ENCODE measurements at regions not wholly inside any gene's neighbourhood (a gene's known extent, or its start where the extent isn't known, plus 50 kb on each side); places are given as distances from the start of the nearest gene placed in this dataset.

DNA sequence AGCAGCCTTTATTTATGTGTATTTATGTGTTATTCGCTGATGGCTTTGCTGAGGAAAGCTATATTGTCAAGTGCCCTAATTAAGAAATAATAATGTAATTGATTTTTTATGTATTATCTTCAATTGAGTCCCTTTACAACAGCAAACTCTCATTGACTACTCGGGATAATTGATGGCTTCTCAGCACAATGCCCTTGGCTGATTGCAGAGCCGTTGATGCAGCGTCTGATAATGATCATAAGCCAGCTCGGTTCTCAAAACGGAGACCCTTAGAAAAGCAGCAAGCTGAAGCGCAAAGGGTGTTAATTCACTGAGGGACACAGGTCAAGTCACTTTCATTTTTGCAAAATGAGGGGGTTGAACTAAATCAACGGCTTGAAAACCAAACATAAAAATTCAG, 357.1 kb upstream of the KCNH8 start:
- no peaks in the 10 kb centered on the region for H3K27me3 ChIP-seq (ENCODE audit: control insufficient read depth in 4 of 4, insufficient read depth in 4 of 4, low read length in 3 of 4)
- DNase-seq (ENCODE audit: low spot score), result no peak
- 74% methylated on average over 8 of the region's 8 CpGs for WGBS
- H3K27ac ChIP-seq (ENCODE audit: low read depth in 1 of 2, low read length in 2 of 2), result no peak overlapping the region
- no peaks in the 10 kb centered on the region for H3K9me3 ChIP-seq (ENCODE audit: control insufficient read depth in 4 of 4, low read length in 3 of 4)
- TF ChIP-seq, protein P1, sequence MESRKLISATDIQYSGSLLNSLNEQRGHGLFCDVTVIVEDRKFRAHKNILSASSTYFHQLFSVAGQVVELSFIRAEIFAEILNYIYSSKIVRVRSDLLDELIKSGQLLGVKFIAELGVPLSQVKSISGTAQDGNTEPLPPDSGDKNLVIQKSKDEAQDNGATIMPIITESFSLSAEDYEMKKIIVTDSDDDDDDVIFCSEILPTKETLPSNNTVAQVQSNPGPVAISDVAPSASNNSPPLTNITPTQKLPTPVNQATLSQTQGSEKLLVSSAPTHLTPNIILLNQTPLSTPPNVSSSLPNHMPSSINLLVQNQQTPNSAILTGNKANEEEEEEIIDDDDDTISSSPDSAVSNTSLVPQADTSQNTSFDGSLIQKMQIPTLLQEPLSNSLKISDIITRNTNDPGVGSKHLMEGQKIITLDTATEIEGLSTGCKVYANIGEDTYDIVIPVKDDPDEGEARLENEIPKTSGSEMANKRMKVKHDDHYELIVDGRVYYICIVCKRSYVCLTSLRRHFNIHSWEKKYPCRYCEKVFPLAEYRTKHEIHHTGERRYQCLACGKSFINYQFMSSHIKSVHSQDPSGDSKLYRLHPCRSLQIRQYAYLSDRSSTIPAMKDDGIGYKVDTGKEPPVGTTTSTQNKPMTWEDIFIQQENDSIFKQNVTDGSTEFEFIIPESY (IDR thresholded peaks at IDR 0.05), result no peak
- TF ChIP-seq, protein P2, sequence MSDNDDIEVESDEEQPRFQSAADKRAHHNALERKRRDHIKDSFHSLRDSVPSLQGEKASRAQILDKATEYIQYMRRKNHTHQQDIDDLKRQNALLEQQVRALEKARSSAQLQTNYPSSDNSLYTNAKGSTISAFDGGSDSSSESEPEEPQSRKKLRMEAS (IDR thresholded peaks at IDR 0.05), result no peak
- TF ChIP-seq TAF1 (conservative IDR thresholded peaks at IDR 0.05) (no peak), YY1 (IDR thresholded peaks at IDR 0.05) (no peak), HNF4G (IDR thresholded peaks at IDR 0.05) (no peak)
- H3K9ac ChIP-seq (ENCODE audit: low read depth in 1 of 2, low read length in 2 of 2), result no peak overlapping the region
- no peak overlapping the region for H3K4me3 ChIP-seq (ENCODE audit: low read depth in 1 of 3, low read length in 3 of 3)
- no peaks in the 10 kb centered on the region for H3K36me3 ChIP-seq (ENCODE audit: control insufficient read depth in 4 of 4, insufficient read depth in 3 of 4, low read depth in 1 of 4, low read length in 3 of 4)
- no peaks in the 10 kb centered on the region for H3K4me1 ChIP-seq (ENCODE audit: control insufficient read depth in 4 of 4, insufficient read depth in 4 of 4, low read length in 3 of 4)

DNA sequence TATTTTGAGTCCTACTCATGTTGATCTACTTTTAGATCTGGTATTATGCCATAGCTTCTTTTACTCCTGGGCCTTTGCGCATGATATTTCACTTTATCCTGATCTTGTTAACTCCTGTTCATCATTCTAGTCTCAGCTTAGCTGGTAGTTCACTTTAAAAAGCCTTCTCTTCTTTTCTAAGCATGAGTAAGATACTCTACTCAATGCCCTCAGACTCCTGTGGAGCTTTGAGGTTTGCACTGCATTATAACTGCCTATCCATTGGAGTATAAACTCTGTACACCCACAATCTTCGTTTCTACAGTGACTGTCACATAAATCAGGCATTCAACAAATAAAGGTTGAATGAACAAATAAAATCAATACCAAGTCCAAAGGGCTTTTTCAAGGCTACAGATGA, 357.9 kb upstream of the KCNH8 start:
- 59% methylated on average over 2 of the region's 2 CpGs for WGBS

DNA sequence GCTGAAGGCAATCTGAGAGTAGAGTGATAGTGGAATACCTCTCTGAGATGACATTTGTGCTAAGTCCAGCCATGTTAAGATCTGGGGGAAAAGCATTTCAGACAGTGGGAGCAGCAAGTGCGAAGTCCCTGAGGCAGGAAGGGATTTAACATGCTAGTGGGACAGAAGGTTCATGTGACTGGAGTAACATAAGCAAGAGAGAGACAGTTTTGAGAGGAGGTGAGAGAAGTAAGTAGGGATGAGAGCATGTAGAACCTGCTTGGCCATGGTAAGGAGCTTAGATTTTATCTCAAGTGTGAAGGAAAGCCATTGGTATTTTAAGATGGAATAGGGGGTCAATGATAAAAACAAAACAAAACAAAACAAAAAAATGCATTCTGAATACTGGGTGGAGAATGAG, 358.6 kb upstream of the KCNH8 start:
- Histone ChIP-seq H3K36me3 (ENCODE audit: control insufficient read depth in 4 of 4, insufficient read depth in 3 of 4, low read depth in 1 of 4, low read length in 3 of 4) (no peaks in the 10 kb centered on the region), H3K4me3 (ENCODE audit: low read depth in 1 of 3, low read length in 3 of 3) (no peak overlapping the region), H3K27ac (ENCODE audit: low read depth in 1 of 2, low read length in 2 of 2) (no peak overlapping the region), H3K27me3 (ENCODE audit: control insufficient read depth in 4 of 4, insufficient read depth in 4 of 4, low read length in 3 of 4) (no peaks in the 10 kb centered on the region), H3K9me3 (ENCODE audit: control insufficient read depth in 4 of 4, low read length in 3 of 4) (no peaks in the 10 kb centered on the region), H3K9ac (ENCODE audit: low read depth in 1 of 2, low read length in 2 of 2) (no peak overlapping the region), H3K4me1 (ENCODE audit: control insufficient read depth in 4 of 4, insufficient read depth in 4 of 4, low read length in 3 of 4) (no peaks in the 10 kb centered on the region)
- DNase-seq (ENCODE audit: low spot score), result no peak
- TF ChIP-seq FOXA2 (IDR thresholded peaks at IDR 0.05) (no peak), EGR1 (IDR thresholded peaks at IDR 0.05; ENCODE audit: low read depth in 2 of 2) (no peak), NR2F2 (IDR thresholded peaks at IDR 0.05) (no peak), TAF1 (conservative IDR thresholded peaks at IDR 0.05) (no peak), FOXA1 (IDR thresholded peaks at IDR 0.05) (no peak), SP1 (IDR thresholded peaks at IDR 0.05) (no peak), HNF4G (IDR thresholded peaks at IDR 0.05) (no peak)
- TF ChIP-seq, protein P1 (IDR thresholded peaks at IDR 0.05), result no peak
- TF ChIP-seq, protein P3, sequence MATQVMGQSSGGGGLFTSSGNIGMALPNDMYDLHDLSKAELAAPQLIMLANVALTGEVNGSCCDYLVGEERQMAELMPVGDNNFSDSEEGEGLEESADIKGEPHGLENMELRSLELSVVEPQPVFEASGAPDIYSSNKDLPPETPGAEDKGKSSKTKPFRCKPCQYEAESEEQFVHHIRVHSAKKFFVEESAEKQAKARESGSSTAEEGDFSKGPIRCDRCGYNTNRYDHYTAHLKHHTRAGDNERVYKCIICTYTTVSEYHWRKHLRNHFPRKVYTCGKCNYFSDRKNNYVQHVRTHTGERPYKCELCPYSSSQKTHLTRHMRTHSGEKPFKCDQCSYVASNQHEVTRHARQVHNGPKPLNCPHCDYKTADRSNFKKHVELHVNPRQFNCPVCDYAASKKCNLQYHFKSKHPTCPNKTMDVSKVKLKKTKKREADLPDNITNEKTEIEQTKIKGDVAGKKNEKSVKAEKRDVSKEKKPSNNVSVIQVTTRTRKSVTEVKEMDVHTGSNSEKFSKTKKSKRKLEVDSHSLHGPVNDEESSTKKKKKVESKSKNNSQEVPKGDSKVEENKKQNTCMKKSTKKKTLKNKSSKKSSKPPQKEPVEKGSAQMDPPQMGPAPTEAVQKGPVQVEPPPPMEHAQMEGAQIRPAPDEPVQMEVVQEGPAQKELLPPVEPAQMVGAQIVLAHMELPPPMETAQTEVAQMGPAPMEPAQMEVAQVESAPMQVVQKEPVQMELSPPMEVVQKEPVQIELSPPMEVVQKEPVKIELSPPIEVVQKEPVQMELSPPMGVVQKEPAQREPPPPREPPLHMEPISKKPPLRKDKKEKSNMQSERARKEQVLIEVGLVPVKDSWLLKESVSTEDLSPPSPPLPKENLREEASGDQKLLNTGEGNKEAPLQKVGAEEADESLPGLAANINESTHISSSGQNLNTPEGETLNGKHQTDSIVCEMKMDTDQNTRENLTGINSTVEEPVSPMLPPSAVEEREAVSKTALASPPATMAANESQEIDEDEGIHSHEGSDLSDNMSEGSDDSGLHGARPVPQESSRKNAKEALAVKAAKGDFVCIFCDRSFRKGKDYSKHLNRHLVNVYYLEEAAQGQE (IDR thresholded peaks at IDR 0.05), result no peak
- WGBS, result 95% methylated on average over 1 of the region's 1 CpG

More for the DNA sequence above, 357.9 kb upstream of the KCNH8 start:
- H3K4me1 ChIP-seq (ENCODE audit: control insufficient read depth in 4 of 4, insufficient read depth in 4 of 4, low read length in 3 of 4), result no peaks in the 10 kb centered on the region
- H3K27ac ChIP-seq (ENCODE audit: low read depth in 1 of 2, low read length in 2 of 2), result no peak overlapping the region
- H3K4me3 ChIP-seq (ENCODE audit: low read depth in 1 of 3, low read length in 3 of 3), result no peak overlapping the region
- no peaks in the 10 kb centered on the region for H3K9me3 ChIP-seq (ENCODE audit: control insufficient read depth in 4 of 4, low read length in 3 of 4)
- no peaks in the 10 kb centered on the region for H3K36me3 ChIP-seq (ENCODE audit: control insufficient read depth in 4 of 4, insufficient read depth in 3 of 4, low read depth in 1 of 4, low read length in 3 of 4)
- no peaks in the 10 kb centered on the region for H3K27me3 ChIP-seq (ENCODE audit: control insufficient read depth in 4 of 4, insufficient read depth in 4 of 4, low read length in 3 of 4)
- DNase-seq (ENCODE audit: low spot score), result no peak
- H3K9ac ChIP-seq (ENCODE audit: low read depth in 1 of 2, low read length in 2 of 2), result no peak overlapping the region
- TF ChIP-seq FOXA2 (IDR thresholded peaks at IDR 0.05), result no peak
- TF ChIP-seq EGR1 (IDR thresholded peaks at IDR 0.05; ENCODE audit: low read depth in 2 of 2), result no peak
- no peak for TF ChIP-seq JUND (IDR thresholded peaks at IDR 0.05)
- TF ChIP-seq HNF4A (conservative IDR thresholded peaks at IDR 0.05), result no peak
- TF ChIP-seq HNF4G (IDR thresholded peaks at IDR 0.05), result no peak
- no peak for TF ChIP-seq YY1 (IDR thresholded peaks at IDR 0.05)
- TF ChIP-seq RXRA (IDR thresholded peaks at IDR 0.05), result no peak
- TF ChIP-seq, protein P4, sequence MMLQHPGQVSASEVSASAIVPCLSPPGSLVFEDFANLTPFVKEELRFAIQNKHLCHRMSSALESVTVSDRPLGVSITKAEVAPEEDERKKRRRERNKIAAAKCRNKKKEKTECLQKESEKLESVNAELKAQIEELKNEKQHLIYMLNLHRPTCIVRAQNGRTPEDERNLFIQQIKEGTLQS (IDR thresholded peaks at IDR 0.05), result no peak
- TF ChIP-seq, protein P5, sequence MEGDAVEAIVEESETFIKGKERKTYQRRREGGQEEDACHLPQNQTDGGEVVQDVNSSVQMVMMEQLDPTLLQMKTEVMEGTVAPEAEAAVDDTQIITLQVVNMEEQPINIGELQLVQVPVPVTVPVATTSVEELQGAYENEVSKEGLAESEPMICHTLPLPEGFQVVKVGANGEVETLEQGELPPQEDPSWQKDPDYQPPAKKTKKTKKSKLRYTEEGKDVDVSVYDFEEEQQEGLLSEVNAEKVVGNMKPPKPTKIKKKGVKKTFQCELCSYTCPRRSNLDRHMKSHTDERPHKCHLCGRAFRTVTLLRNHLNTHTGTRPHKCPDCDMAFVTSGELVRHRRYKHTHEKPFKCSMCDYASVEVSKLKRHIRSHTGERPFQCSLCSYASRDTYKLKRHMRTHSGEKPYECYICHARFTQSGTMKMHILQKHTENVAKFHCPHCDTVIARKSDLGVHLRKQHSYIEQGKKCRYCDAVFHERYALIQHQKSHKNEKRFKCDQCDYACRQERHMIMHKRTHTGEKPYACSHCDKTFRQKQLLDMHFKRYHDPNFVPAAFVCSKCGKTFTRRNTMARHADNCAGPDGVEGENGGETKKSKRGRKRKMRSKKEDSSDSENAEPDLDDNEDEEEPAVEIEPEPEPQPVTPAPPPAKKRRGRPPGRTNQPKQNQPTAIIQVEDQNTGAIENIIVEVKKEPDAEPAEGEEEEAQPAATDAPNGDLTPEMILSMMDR (IDR thresholded peaks at IDR 0.05; ENCODE audit: low read depth, low read length, missing input control), result no peak

Data from liver (tissue), 8 donors.